K562 (cell line): ENCODE measurements at regions not wholly inside any gene's neighbourhood (a gene's known extent, or its start where the extent isn't known, plus 50 kb on each side); places are given as distances from the start of the nearest gene placed in this dataset.

ENCODE experiments used
- RFX5 ChIP-seq: IDR thresholded peaks from 2 replicates; pipeline ENCODE4 v1.6.1; 2011; ENCODE audit warnings: low read depth, mild to moderate bottlenecking, improper control_type of control experiment, low read length
- SRF ChIP-seq, 2 experiments: fragments of 250-450, 450-650 bp in 1 of 2; sonication (Bioruptor Pico) in 1 of 2; sonication (generic) in 1 of 2; formaldehyde crosslinking; IDR thresholded peaks; 2 replicates each; pipeline versions ENCODE4 v1.5.0 to v1.5.1; 2020 to 2022; ENCODE audit warnings: mild to moderate bottlenecking in 1 of 2, missing genetic modification reagents in 1 of 2
- ZNF311 ChIP-seq: fragments of 250-450 bp; sonication (Bioruptor Pico); IDR thresholded peaks from 2 replicates; pipeline ENCODE4 v1.4.0; 2020; ENCODE audit warnings: mild to moderate bottlenecking, moderate library complexity

GRCh38 chr13:47671776-47672175, 329.3 kb downstream of the SUCLA2 start:
- TF ChIP-seq SRF (CRISPR knock-in tag; IDR thresholded peaks at IDR 0.05) (no peak), ZNF311 (CRISPR knock-in tag) (no peak), RFX5 (no peak)
